ENCODE measurements at regions not wholly inside any gene's neighbourhood (a gene's known extent, or its start where the extent isn't known, plus 50 kb on each side); places are given as distances from the start of the nearest gene placed in this dataset.

DNA sequence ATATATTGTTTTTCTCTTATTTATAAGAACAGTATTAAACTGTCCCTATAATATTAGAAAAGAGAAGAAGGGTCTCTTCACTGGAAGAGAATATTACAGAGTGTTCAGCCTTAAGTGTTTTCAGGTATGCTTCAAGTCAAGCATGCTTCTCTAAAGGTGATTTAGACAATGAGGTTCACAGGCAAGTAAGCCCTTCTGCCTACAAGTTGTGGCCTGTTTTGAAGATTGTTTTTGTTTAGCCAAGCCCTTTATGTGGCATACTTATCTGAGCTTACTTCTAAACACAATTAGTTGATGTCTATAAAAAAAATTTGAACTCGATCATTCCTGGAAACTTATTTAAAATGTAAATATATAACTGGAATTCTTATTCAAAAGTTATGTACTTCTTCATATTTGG is 343.8 kb upstream of the CDH18 start:
- TF ChIP-seq ESRRG (CRISPR knock-in tag; IDR thresholded peaks at IDR 0.05): no peak
- no peak for TF ChIP-seq ZNF565 (CRISPR knock-in tag; conservative IDR thresholded peaks at IDR 0.05; ENCODE audit: low read depth)
- TF ChIP-seq OSR1 (CRISPR knock-in tag; IDR thresholded peaks at IDR 0.05): no peak
- TF ChIP-seq, protein P1, sequence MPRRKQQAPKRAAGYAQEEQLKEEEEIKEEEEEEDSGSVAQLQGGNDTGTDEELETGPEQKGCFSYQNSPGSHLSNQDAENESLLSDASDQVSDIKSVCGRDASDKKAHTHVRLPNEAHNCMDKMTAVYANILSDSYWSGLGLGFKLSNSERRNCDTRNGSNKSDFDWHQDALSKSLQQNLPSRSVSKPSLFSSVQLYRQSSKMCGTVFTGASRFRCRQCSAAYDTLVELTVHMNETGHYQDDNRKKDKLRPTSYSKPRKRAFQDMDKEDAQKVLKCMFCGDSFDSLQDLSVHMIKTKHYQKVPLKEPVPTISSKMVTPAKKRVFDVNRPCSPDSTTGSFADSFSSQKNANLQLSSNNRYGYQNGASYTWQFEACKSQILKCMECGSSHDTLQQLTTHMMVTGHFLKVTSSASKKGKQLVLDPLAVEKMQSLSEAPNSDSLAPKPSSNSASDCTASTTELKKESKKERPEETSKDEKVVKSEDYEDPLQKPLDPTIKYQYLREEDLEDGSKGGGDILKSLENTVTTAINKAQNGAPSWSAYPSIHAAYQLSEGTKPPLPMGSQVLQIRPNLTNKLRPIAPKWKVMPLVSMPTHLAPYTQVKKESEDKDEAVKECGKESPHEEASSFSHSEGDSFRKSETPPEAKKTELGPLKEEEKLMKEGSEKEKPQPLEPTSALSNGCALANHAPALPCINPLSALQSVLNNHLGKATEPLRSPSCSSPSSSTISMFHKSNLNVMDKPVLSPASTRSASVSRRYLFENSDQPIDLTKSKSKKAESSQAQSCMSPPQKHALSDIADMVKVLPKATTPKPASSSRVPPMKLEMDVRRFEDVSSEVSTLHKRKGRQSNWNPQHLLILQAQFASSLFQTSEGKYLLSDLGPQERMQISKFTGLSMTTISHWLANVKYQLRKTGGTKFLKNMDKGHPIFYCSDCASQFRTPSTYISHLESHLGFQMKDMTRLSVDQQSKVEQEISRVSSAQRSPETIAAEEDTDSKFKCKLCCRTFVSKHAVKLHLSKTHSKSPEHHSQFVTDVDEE (CRISPR knock-in tag; IDR thresholded peaks at IDR 0.05): no peak
- TF ChIP-seq PPARA (CRISPR knock-in tag; IDR thresholded peaks at IDR 0.05; ENCODE audit: borderline replicate concordance): no peak
- no peak for TF ChIP-seq ARNTL (CRISPR knock-in tag; IDR thresholded peaks at IDR 0.05; ENCODE audit: borderline replicate concordance, low read depth)
- TF ChIP-seq, protein P2, sequence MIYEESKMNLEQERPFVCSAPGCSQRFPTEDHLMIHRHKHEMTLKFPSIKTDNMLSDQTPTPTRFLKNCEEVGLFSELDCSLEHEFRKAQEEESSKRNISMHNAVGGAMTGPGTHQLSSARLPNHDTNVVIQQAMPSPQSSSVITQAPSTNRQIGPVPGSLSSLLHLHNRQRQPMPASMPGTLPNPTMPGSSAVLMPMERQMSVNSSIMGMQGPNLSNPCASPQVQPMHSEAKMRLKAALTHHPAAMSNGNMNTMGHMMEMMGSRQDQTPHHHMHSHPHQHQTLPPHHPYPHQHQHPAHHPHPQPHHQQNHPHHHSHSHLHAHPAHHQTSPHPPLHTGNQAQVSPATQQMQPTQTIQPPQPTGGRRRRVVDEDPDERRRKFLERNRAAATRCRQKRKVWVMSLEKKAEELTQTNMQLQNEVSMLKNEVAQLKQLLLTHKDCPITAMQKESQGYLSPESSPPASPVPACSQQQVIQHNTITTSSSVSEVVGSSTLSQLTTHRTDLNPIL (CRISPR knock-in tag; IDR thresholded peaks at IDR 0.05; ENCODE audit: low read depth): no peak
- TF ChIP-seq GLIS3 (CRISPR knock-in tag; IDR thresholded peaks at IDR 0.05): no peak
- no peak for TF ChIP-seq ZNF70 (CRISPR knock-in tag; IDR thresholded peaks at IDR 0.05)
- no peak for TF ChIP-seq ZFP3 (CRISPR knock-in tag; IDR thresholded peaks at IDR 0.05)
- TF ChIP-seq ZFP30 (CRISPR knock-in tag; IDR thresholded peaks at IDR 0.05): no peak
- no peak for TF ChIP-seq CSDC2 (CRISPR knock-in tag; IDR thresholded peaks at IDR 0.05)
- no peak for TF ChIP-seq BACH2 (CRISPR knock-in tag; IDR thresholded peaks at IDR 0.05; ENCODE audit: borderline replicate concordance)
- TF ChIP-seq, protein P3, sequence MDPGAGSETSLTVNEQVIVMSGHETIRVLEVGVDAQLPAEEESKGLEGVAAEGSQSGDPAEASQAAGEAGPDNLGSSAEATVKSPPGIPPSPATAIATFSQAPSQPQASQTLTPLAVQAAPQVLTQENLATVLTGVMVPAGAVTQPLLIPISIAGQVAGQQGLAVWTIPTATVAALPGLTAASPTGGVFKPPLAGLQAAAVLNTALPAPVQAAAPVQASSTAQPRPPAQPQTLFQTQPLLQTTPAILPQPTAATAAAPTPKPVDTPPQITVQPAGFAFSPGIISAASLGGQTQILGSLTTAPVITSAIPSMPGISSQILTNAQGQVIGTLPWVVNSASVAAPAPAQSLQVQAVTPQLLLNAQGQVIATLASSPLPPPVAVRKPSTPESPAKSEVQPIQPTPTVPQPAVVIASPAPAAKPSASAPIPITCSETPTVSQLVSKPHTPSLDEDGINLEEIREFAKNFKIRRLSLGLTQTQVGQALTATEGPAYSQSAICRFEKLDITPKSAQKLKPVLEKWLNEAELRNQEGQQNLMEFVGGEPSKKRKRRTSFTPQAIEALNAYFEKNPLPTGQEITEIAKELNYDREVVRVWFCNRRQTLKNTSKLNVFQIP (CRISPR knock-in tag; IDR thresholded peaks at IDR 0.05; ENCODE audit: borderline replicate concordance, low read depth): no peak
- no peak for TF ChIP-seq ISL1 (CRISPR knock-in tag; IDR thresholded peaks at IDR 0.05)
- TF ChIP-seq ZNF8 (CRISPR knock-in tag; IDR thresholded peaks at IDR 0.05): no peak

DNA sequence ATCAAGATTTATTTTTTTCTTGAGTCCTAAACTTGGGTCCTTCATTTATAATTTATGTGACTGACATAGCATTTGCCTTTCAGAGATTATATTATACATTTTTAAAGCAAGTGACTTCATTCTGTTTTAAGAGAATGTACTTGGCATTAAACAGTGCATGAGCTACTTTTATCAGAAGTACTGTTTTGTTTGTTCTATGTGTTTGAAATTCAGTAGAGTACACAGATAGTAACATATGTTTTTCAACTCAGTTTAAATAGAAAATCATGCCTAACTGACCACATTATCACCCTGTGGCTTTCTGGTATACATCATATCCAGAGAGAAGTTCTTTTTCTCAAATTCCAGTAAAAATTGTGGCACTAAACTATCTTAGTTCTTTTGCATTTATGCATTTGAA is 335.3 kb upstream of the CDH18 start:
- TF ChIP-seq, protein P3 (CRISPR knock-in tag; IDR thresholded peaks at IDR 0.05; ENCODE audit: borderline replicate concordance, low read depth): no peak
- no peak for TF ChIP-seq OSR1 (CRISPR knock-in tag; IDR thresholded peaks at IDR 0.05)
- TF ChIP-seq, protein P2 (CRISPR knock-in tag; IDR thresholded peaks at IDR 0.05; ENCODE audit: low read depth): no peak
- no peak for TF ChIP-seq CSDC2 (CRISPR knock-in tag; IDR thresholded peaks at IDR 0.05)
- no peak for TF ChIP-seq SNAI2 (CRISPR knock-in tag; IDR thresholded peaks at IDR 0.05)
- no peak for TF ChIP-seq TOX (CRISPR knock-in tag; IDR thresholded peaks at IDR 0.05; ENCODE audit: borderline replicate concordance)
- ATAC-seq: no peak

More for the DNA sequence above, 343.8 kb upstream of the CDH18 start:
- no peak for ATAC-seq

DNA sequence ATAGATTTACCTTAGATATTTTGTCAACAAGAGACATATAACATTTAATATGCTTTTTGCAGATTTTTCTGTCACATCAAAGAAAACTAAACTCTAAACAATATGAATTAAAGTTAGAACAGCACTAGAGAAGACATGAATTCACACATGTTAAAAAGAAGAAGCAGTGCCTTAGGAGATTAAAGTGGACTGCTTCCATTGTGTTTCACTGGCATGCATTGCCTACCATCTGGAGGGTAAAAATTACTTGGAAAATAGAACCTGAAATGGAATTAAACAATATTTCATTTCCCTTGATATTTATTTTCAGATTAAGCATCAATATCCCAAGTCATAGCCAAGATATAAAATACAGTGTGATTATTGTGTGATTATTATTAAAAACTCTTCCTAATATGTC is 319.4 kb upstream of the CDH18 start:
- ATAC-seq: no peak
- TF ChIP-seq, protein P2 (CRISPR knock-in tag; IDR thresholded peaks at IDR 0.05; ENCODE audit: low read depth): no peak
- TF ChIP-seq ESRRG (CRISPR knock-in tag; IDR thresholded peaks at IDR 0.05): no peak
- no peak for TF ChIP-seq BACH2 (CRISPR knock-in tag; IDR thresholded peaks at IDR 0.05; ENCODE audit: borderline replicate concordance)
- TF ChIP-seq PPARA (CRISPR knock-in tag; IDR thresholded peaks at IDR 0.05; ENCODE audit: borderline replicate concordance): no peak

Data from SK-N-SH treated with all-trans-retinoic acid at 6 μM for 48 hours (cell line).